ENCODE measurements at regions not wholly inside any gene's neighbourhood (a gene's known extent, or its start where the extent isn't known, plus 50 kb on each side); places are given as distances from the start of the nearest gene placed in this dataset.

DNA sequence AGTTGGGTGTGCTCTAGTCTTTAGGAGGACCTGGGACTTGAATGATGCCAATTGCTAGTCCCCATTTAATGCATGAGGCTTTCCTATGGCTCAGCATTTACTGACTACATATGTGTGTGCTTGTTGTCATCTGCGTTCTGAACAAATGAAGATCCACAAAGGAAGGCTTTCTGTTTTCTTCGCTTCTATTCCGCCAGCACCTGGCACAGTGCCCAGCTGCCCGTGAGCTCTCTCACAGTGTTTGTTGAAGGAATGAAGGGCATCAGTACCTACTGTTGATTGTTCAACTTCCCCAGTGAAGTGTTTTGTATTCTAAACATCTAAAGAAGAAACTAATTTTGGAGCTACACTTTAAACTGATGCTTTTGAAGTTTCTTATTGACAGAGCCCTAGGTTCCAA, 122.4 kb upstream of the LINC00305 start:
- Histone ChIP-seq H3K4me2 (ENCODE audit: low read depth, low read length, poor library complexity, severe bottlenecking) (no peak overlapping the region), H3K9me3 (ENCODE audit: insufficient read depth, low read length) (no peaks in the 10 kb centered on the region), H3K4me3 (ENCODE audit: insufficient read depth, low read length, poor library complexity, severe bottlenecking) (no peak overlapping the region), H3K9ac (ENCODE audit: low read length) (no peak overlapping the region), H3K36me3 (ENCODE audit: low read length) (no peaks in the 10 kb centered on the region), H3K27ac (ENCODE audit: low read depth, low read length) (no peak overlapping the region), H3K9me2 (replicated peaks; ENCODE audit: insufficient read depth, low read length) (no peaks in the 10 kb centered on the region), H3K27me3 (ENCODE audit: low read length) (no peaks in the 10 kb centered on the region), H4K20me1 (ENCODE audit: low read depth, low read length) (no peaks in the 10 kb centered on the region), H2AFZ (ENCODE audit: low read depth, low read length, severe bottlenecking) (no peak overlapping the region), H3K79me2 (ENCODE audit: insufficient read depth, low read length) (no peaks in the 10 kb centered on the region), H3F3A (ENCODE audit: insufficient read depth) (no peaks in the 10 kb centered on the region)
- TF ChIP-seq EZH2phosphoT487 (conservative IDR thresholded peaks at IDR 0.05; ENCODE audit: low read length) = no peak
- no peak for TF ChIP-seq CTCF (IDR thresholded peaks at IDR 0.05; ENCODE audit: insufficient read depth, low read length, poor library complexity, severe bottlenecking)

DNA sequence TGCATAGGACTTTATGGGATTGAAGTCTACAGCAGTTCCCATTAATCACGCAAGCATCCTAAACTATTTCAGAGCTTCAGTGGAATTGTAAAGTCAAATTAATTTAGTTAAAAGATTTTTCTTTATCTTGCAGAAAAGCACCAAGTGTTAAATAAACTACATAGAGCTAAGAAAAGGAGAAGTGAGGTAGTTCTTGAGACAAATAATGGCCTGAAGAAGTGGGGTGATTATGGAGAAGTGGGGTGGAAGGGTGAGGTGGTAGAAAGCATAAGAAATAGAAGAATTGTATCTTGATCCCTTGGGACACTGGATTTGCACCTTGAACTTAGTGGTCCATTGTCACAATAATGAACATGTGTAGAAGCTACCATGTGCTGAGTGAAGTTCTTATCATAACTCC, 121.7 kb upstream of the LINC00305 start:
- TF ChIP-seq CTCF (IDR thresholded peaks at IDR 0.05; ENCODE audit: insufficient read depth, low read length, poor library complexity, severe bottlenecking) (no peak), EZH2phosphoT487 (conservative IDR thresholded peaks at IDR 0.05; ENCODE audit: low read length) (no peak)
- no peaks in the 10 kb centered on the region for H3K9me2 ChIP-seq (replicated peaks; ENCODE audit: insufficient read depth, low read length)
- H3K4me2 ChIP-seq (ENCODE audit: low read depth, low read length, poor library complexity, severe bottlenecking) = no peak overlapping the region
- no peaks in the 10 kb centered on the region for H3K79me2 ChIP-seq (ENCODE audit: insufficient read depth, low read length)
- H3K9me3 ChIP-seq (ENCODE audit: insufficient read depth, low read length) = no peaks in the 10 kb centered on the region
- no peak overlapping the region for H3K9ac ChIP-seq (ENCODE audit: low read length)
- H3K27ac ChIP-seq (ENCODE audit: low read depth, low read length) = no peak overlapping the region
- H4K20me1 ChIP-seq (ENCODE audit: low read depth, low read length) = no peaks in the 10 kb centered on the region
- H3F3A ChIP-seq (ENCODE audit: insufficient read depth) = no peaks in the 10 kb centered on the region
- no peak overlapping the region for H2AFZ ChIP-seq (ENCODE audit: low read depth, low read length, severe bottlenecking)
- H3K27me3 ChIP-seq (ENCODE audit: low read length) = no peaks in the 10 kb centered on the region
- no peak overlapping the region for H3K4me3 ChIP-seq (ENCODE audit: insufficient read depth, low read length, poor library complexity, severe bottlenecking)
- H3K36me3 ChIP-seq (ENCODE audit: low read length) = no peaks in the 10 kb centered on the region

DNA sequence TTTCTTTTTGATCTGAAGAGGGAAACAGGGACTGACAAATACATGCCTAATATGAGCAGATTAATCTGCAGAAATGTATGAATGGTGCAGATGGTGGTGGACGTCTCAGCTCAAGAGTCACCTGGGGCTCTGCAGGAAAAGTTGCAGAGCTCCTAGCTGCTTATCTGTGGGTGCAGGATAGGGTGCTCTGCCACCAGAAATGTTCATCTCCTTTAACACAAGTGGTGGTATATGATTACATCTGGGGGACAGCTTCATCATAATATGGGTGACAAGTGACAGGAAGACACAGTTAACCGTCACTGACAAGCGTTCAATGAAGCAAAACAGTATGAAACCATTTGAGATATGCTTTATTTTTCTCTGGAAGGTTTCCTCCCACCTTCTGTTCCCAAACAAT, 121.2 kb upstream of the LINC00305 start:
- no peaks in the 10 kb centered on the region for H3K9me2 ChIP-seq (replicated peaks; ENCODE audit: insufficient read depth, low read length)
- no peaks in the 10 kb centered on the region for H4K20me1 ChIP-seq (ENCODE audit: low read depth, low read length)
- no peaks in the 10 kb centered on the region for H3K27me3 ChIP-seq (ENCODE audit: low read length)
- H3K4me2 ChIP-seq (ENCODE audit: low read depth, low read length, poor library complexity, severe bottlenecking) = no peak overlapping the region
- no peak overlapping the region for H3K27ac ChIP-seq (ENCODE audit: low read depth, low read length)
- no peaks in the 10 kb centered on the region for H3F3A ChIP-seq (ENCODE audit: insufficient read depth)
- TF ChIP-seq EZH2phosphoT487 (conservative IDR thresholded peaks at IDR 0.05; ENCODE audit: low read length) (no peak), CTCF (IDR thresholded peaks at IDR 0.05; ENCODE audit: insufficient read depth, low read length, poor library complexity, severe bottlenecking) (no peak)
- no peak overlapping the region for H3K4me3 ChIP-seq (ENCODE audit: insufficient read depth, low read length, poor library complexity, severe bottlenecking)
- no peak overlapping the region for H2AFZ ChIP-seq (ENCODE audit: low read depth, low read length, severe bottlenecking)
- H3K36me3 ChIP-seq (ENCODE audit: low read length) = no peaks in the 10 kb centered on the region
- H3K9me3 ChIP-seq (ENCODE audit: insufficient read depth, low read length) = no peaks in the 10 kb centered on the region
- H3K9ac ChIP-seq (ENCODE audit: low read length) = no peak overlapping the region
- H3K79me2 ChIP-seq (ENCODE audit: insufficient read depth, low read length) = no peaks in the 10 kb centered on the region

DNA sequence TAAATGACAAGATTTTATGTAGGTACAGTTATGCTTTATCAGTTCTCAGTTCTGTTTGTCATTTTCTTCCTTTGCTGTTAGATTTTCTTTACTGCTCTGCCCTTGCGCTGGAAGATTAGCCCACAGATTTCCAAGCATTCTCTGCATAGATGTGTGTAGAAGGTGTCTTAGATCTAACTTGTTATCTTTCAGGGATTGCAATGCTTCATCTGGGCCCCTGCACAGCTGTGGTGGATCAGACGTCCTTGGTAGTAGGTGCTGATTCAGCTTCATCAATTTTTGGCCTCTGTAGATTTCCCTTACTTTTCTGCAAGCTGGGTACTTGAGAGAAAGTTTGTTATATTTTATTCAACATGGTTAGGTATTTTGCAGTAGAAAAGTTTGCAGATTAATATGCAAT, 115.3 kb upstream of the LINC00305 start:
- no peak for TF ChIP-seq CTCF (IDR thresholded peaks at IDR 0.05; ENCODE audit: insufficient read depth, low read length, poor library complexity, severe bottlenecking)
- TF ChIP-seq EZH2phosphoT487 (conservative IDR thresholded peaks at IDR 0.05; ENCODE audit: low read length) = no peak
- no peak overlapping the region for H3K9ac ChIP-seq (ENCODE audit: low read length)
- no peaks in the 10 kb centered on the region for H3K9me3 ChIP-seq (ENCODE audit: insufficient read depth, low read length)
- H4K20me1 ChIP-seq (ENCODE audit: low read depth, low read length) = no peaks in the 10 kb centered on the region
- no peak overlapping the region for H3K4me3 ChIP-seq (ENCODE audit: insufficient read depth, low read length, poor library complexity, severe bottlenecking)
- no peaks in the 10 kb centered on the region for H3K79me2 ChIP-seq (ENCODE audit: insufficient read depth, low read length)
- H3F3A ChIP-seq (ENCODE audit: insufficient read depth) = no peaks in the 10 kb centered on the region
- H3K27ac ChIP-seq (ENCODE audit: low read depth, low read length) = no peak overlapping the region
- H3K9me2 ChIP-seq (replicated peaks; ENCODE audit: insufficient read depth, low read length) = no peaks in the 10 kb centered on the region
- H3K36me3 ChIP-seq (ENCODE audit: low read length) = no peaks in the 10 kb centered on the region
- no peaks in the 10 kb centered on the region for H3K27me3 ChIP-seq (ENCODE audit: low read length)
- no peak overlapping the region for H2AFZ ChIP-seq (ENCODE audit: low read depth, low read length, severe bottlenecking)
- no peak overlapping the region for H3K4me2 ChIP-seq (ENCODE audit: low read depth, low read length, poor library complexity, severe bottlenecking)

Measured in SU-DHL-6 (cell line).